Skeletal muscle satellite cell (primary cell): ENCODE measurements at regions not wholly inside any gene's neighbourhood (a gene's known extent, or its start where the extent isn't known, plus 50 kb on each side); places are given as distances from the start of the nearest gene placed in this dataset.

Source experiments
- H3K27me3 ChIP-seq: 2 replicates; pipeline ENCODE4 v1.7.0; 2013; ENCODE audit warnings: low read length; ENCODE audit not compliant: control insufficient read depth, insufficient read depth
- H3K36me3 ChIP-seq: 2 replicates; pipeline ENCODE4 v1.7.0; 2013; ENCODE audit warnings: mild to moderate bottlenecking, control low read depth, low read length; ENCODE audit not compliant: insufficient read depth
- H3K4me1 ChIP-seq: 2 replicates; pipeline ENCODE4 v1.7.0; 2013; ENCODE audit warnings: low read length; ENCODE audit not compliant: control insufficient read depth, insufficient read depth
- H3K4me2 ChIP-seq: 2 replicates; pipeline ENCODE4 v1.7.0; 2013; ENCODE audit warnings: mild to moderate bottlenecking, low read length
- H3K4me3 ChIP-seq: 2 replicates; pipeline ENCODE4 v1.7.0; 2013; ENCODE audit warnings: low read length
- H3K9ac ChIP-seq: 2 replicates; pipeline ENCODE4 v1.7.0; 2013; ENCODE audit warnings: mild to moderate bottlenecking, low read depth, low read length, moderate library complexity
- H3K9me3 ChIP-seq: replicated peaks from 2 replicates; pipeline ENCODE4 v1.7.0; 2013; ENCODE audit warnings: mild to moderate bottlenecking, control low read depth, low read length

- no peaks in the 10 kb centered on the region for H3K9me3 ChIP-seq
- no peaks in the 10 kb centered on the region for H3K4me1 ChIP-seq
- H3K36me3 ChIP-seq, result no peaks in the 10 kb centered on the region
- no peak overlapping the region for H3K4me3 ChIP-seq
- no peak overlapping the region for H3K9ac ChIP-seq
- H3K27me3 ChIP-seq, result no peaks in the 10 kb centered on the region
- H3K4me2 ChIP-seq, result no peak overlapping the region
These were observed 105.9 kb upstream of the NYAP2 start for GRCh38 chr2:225293638-225294037.

- Histone ChIP-seq H3K4me3 (no peak overlapping the region), H3K36me3 (no peaks in the 10 kb centered on the region), H3K9me3 (no peaks in the 10 kb centered on the region), H3K4me1 (no peaks in the 10 kb centered on the region), H3K27me3 (no peaks in the 10 kb centered on the region), H3K4me2 (no peak overlapping the region), H3K9ac (no peak overlapping the region)
These were observed 108.6 kb upstream of the NYAP2 start for GRCh38 chr2:225290757-225291400.

- H3K4me3 ChIP-seq, result no peak overlapping the region
- H3K27me3 ChIP-seq, result no peaks in the 10 kb centered on the region
- no peak overlapping the region for H3K4me2 ChIP-seq
- H3K9ac ChIP-seq, result no peak overlapping the region
- H3K4me1 ChIP-seq, result no peaks in the 10 kb centered on the region
- no peaks in the 10 kb centered on the region for H3K36me3 ChIP-seq
- no peaks in the 10 kb centered on the region for H3K9me3 ChIP-seq
These were observed 109.9 kb upstream of the NYAP2 start for GRCh38 chr2:225289659-225290058.

GRCh38 chr2:225288986-225289385 is 110.5 kb upstream of the NYAP2 start:
- Histone ChIP-seq H3K27me3 (no peaks in the 10 kb centered on the region), H3K9ac (no peak overlapping the region), H3K4me2 (no peak overlapping the region), H3K36me3 (no peaks in the 10 kb centered on the region), H3K4me3 (no peak overlapping the region), H3K9me3 (no peaks in the 10 kb centered on the region), H3K4me1 (no peaks in the 10 kb centered on the region)

- no peaks in the 10 kb centered on the region for H3K9me3 ChIP-seq
- no peak overlapping the region for H3K4me3 ChIP-seq
- H3K9ac ChIP-seq, result no peak overlapping the region
- H3K27me3 ChIP-seq, result no peaks in the 10 kb centered on the region
- H3K36me3 ChIP-seq, result no peaks in the 10 kb centered on the region
- H3K4me1 ChIP-seq, result no peaks in the 10 kb centered on the region
- no peak overlapping the region for H3K4me2 ChIP-seq
These were observed 116.4 kb upstream of the NYAP2 start for GRCh38 chr2:225282858-225283710.

GRCh38 chr2:225276207-225276606 is 123.3 kb upstream of the NYAP2 start:
- H3K4me3 ChIP-seq, result no peak overlapping the region
- H3K9ac ChIP-seq, result no peak overlapping the region
- H3K9me3 ChIP-seq, result no peaks in the 10 kb centered on the region
- H3K4me2 ChIP-seq, result no peak overlapping the region
- no peaks in the 10 kb centered on the region for H3K27me3 ChIP-seq
- no peaks in the 10 kb centered on the region for H3K4me1 ChIP-seq
- H3K36me3 ChIP-seq, result no peaks in the 10 kb centered on the region

GRCh38 chr2:225275443-225275842 is 124.1 kb upstream of the NYAP2 start:
- H3K4me1 ChIP-seq, result no peaks in the 10 kb centered on the region
- H3K4me2 ChIP-seq, result no peak overlapping the region
- H3K9me3 ChIP-seq, result no peaks in the 10 kb centered on the region
- no peak overlapping the region for H3K4me3 ChIP-seq
- no peak overlapping the region for H3K9ac ChIP-seq
- no peaks in the 10 kb centered on the region for H3K27me3 ChIP-seq
- H3K36me3 ChIP-seq, result no peaks in the 10 kb centered on the region

GRCh38 chr2:225274751-225275150 is 124.8 kb upstream of the NYAP2 start:
- no peaks in the 10 kb centered on the region for H3K4me1 ChIP-seq
- H3K36me3 ChIP-seq, result no peaks in the 10 kb centered on the region
- H3K4me2 ChIP-seq, result no peak overlapping the region
- no peaks in the 10 kb centered on the region for H3K27me3 ChIP-seq
- H3K9me3 ChIP-seq, result no peaks in the 10 kb centered on the region
- H3K4me3 ChIP-seq, result no peak overlapping the region
- H3K9ac ChIP-seq, result no peak overlapping the region

GRCh38 chr2:225272173-225272572 is 127.3 kb upstream of the NYAP2 start:
- no peaks in the 10 kb centered on the region for H3K36me3 ChIP-seq

GRCh38 chr2:225270861-225271260 is 128.6 kb upstream of the NYAP2 start:
- H3K4me2 ChIP-seq, result no peak overlapping the region
- H3K36me3 ChIP-seq, result no peaks in the 10 kb centered on the region
- no peaks in the 10 kb centered on the region for H3K9me3 ChIP-seq
- H3K27me3 ChIP-seq, result no peaks in the 10 kb centered on the region
- no peak overlapping the region for H3K4me3 ChIP-seq
- no peaks in the 10 kb centered on the region for H3K4me1 ChIP-seq
- H3K9ac ChIP-seq, result no peak overlapping the region

More at GRCh38 chr2:225272173-225272572, 127.3 kb upstream of the NYAP2 start:
- H3K4me1 ChIP-seq, result no peaks in the 10 kb centered on the region
- no peaks in the 10 kb centered on the region for H3K27me3 ChIP-seq
- H3K9ac ChIP-seq, result no peak overlapping the region
- H3K9me3 ChIP-seq, result no peaks in the 10 kb centered on the region
- no peak overlapping the region for H3K4me2 ChIP-seq
- no peak overlapping the region for H3K4me3 ChIP-seq

GRCh38 chr2:225270053-225270452 is 129.5 kb upstream of the NYAP2 start:
- Histone ChIP-seq H3K36me3 (no peaks in the 10 kb centered on the region), H3K27me3 (no peaks in the 10 kb centered on the region), H3K9ac (no peak overlapping the region), H3K4me3 (no peak overlapping the region), H3K9me3 (no peaks in the 10 kb centered on the region), H3K4me2 (no peak overlapping the region), H3K4me1 (no peaks in the 10 kb centered on the region)

- Histone ChIP-seq H3K36me3 (no peaks in the 10 kb centered on the region), H3K4me3 (no peak overlapping the region), H3K4me2 (no peak overlapping the region), H3K9ac (no peak overlapping the region), H3K27me3 (no peaks in the 10 kb centered on the region), H3K9me3 (no peaks in the 10 kb centered on the region), H3K4me1 (no peaks in the 10 kb centered on the region)
These were observed 145.1 kb upstream of the NYAP2 start for GRCh38 chr2:225254363-225254762.
